Ishikawa (cell line): ENCODE measurements at regions not wholly inside any gene's neighbourhood (a gene's known extent, or its start where the extent isn't known, plus 50 kb on each side); places are given as distances from the start of the nearest gene placed in this dataset.

Source experiments
- CEBPB ChIP-seq: IDR thresholded peaks from 2 replicates; pipeline ENCODE4 v1.6.1; 2012
- CREB1 ChIP-seq: IDR thresholded peaks from 2 replicates; pipeline ENCODE4 v1.6.1; 2012; ENCODE audit warnings: low read depth
- EGR1 ChIP-seq: IDR thresholded peaks from 2 replicates; pipeline ENCODE4 v1.6.1; 2012
- EP300 ChIP-seq: IDR thresholded peaks from 2 replicates; pipeline ENCODE4 v1.6.1; 2012; ENCODE audit warnings: borderline replicate concordance
- FOXM1 ChIP-seq: IDR thresholded peaks from 2 replicates; pipeline ENCODE4 v1.6.1; 2012; ENCODE audit warnings: low read depth, borderline replicate concordance
- MAX ChIP-seq: IDR thresholded peaks from 2 replicates; pipeline ENCODE4 v1.6.1; 2012
- NFIC ChIP-seq: IDR thresholded peaks from 2 replicates; pipeline ENCODE4 v1.6.1; 2012
- RAD21 ChIP-seq: IDR thresholded peaks from 2 replicates; pipeline ENCODE4 v1.6.1; 2012; ENCODE audit warnings: low read depth
- REST ChIP-seq: IDR thresholded peaks from 2 replicates; pipeline ENCODE4 v1.6.1; 2012; ENCODE audit warnings: low read depth, mild to moderate bottlenecking
- TAF1 ChIP-seq: IDR thresholded peaks from 2 replicates; pipeline ENCODE4 v1.6.1; 2012; ENCODE audit warnings: low read depth, mild to moderate bottlenecking
- TCF12 ChIP-seq: IDR thresholded peaks from 2 replicates; pipeline ENCODE4 v1.6.1; 2012; ENCODE audit warnings: low read depth
- TEAD4 ChIP-seq: IDR thresholded peaks from 2 replicates; pipeline ENCODE4 v1.6.1; 2012
- USF1 ChIP-seq: IDR thresholded peaks from 2 replicates; pipeline ENCODE4 v1.6.1; 2012
- YY1 ChIP-seq: IDR thresholded peaks from 2 replicates; pipeline ENCODE4 v1.6.1; 2012; ENCODE audit warnings: low read depth
- ZBTB7A ChIP-seq: IDR thresholded peaks from 2 replicates; pipeline ENCODE4 v1.6.1; 2012; ENCODE audit warnings: low read depth

- TF ChIP-seq EGR1 (no peak), EP300 (no peak), REST (no peak), CEBPB (no peak), TCF12 (no peak)
Measured at GRCh38 chr2:234218266-234219045, 168.0 kb downstream of the SPP2 start.

DNA sequence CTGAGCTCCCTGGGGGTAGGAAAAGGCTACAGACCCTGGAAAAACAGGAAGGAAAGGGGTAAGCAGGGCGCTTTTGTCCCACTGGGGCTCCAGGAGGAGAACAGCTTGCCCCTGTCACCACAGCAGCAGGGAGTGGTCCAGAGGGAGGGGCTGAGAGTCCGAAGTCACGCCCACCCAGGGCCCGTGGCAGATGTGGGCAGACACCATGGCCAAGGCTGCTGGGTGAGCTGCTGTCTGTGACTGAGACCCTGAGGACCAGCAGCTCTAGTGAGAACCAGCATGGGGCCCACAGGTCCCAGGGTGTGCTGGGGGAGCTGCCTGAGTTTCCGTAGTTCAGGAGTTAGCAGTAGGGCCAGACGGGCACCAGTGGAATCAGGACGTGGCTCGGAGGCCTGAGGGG lies 162.0 kb downstream of the SPP2 start:
- TF ChIP-seq MAX = no peak
- no peak for TF ChIP-seq NFIC
- TF ChIP-seq CEBPB = no peak
- no peak for TF ChIP-seq YY1
- TF ChIP-seq TAF1 = no peak
- no peak for TF ChIP-seq USF1
- TF ChIP-seq EP300 = no peak
- no peak for TF ChIP-seq FOXM1
- TF ChIP-seq CREB1 = no peak
- no peak for TF ChIP-seq EGR1
- no peak for TF ChIP-seq ZBTB7A
- TF ChIP-seq RAD21 = no peak
- no peak for TF ChIP-seq TCF12
- TF ChIP-seq TEAD4 = no peak

DNA sequence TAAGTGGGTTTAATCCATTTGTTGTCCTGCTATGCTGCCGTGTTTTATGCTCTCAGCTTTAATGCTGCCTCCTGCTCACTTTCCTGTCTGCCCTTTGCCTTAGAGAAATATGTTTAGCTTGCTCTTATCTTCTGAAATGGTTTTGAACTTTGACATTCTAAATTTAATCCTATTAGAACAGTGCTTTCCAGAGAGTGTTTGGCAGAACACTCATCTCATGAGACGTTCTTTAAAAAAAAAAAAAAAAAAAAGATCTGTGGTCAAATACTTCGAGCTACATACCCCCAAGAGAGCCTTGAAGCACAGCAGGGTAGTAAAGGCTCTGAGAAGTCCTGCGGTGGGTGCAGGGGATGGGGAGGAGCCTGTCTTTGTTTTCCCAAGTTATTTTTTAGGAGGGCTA lies 161.3 kb downstream of the SPP2 start:
- TF ChIP-seq MAX = no peak
- TF ChIP-seq USF1 = no peak
- TF ChIP-seq NFIC = no peak
- no peak for TF ChIP-seq TAF1
- no peak for TF ChIP-seq EP300
- no peak for TF ChIP-seq REST
- no peak for TF ChIP-seq FOXM1
- no peak for TF ChIP-seq EGR1
- TF ChIP-seq CREB1 = no peak
- no peak for TF ChIP-seq CEBPB
- TF ChIP-seq RAD21 = no peak
- no peak for TF ChIP-seq ZBTB7A
- TF ChIP-seq TCF12 = no peak
- no peak for TF ChIP-seq TEAD4
- TF ChIP-seq YY1 = no peak

- no peak for TF ChIP-seq YY1
- TF ChIP-seq TAF1 = no peak
- no peak for TF ChIP-seq ZBTB7A
Measured at GRCh38 chr2:234206738-234207137, 156.2 kb downstream of the SPP2 start.

DNA sequence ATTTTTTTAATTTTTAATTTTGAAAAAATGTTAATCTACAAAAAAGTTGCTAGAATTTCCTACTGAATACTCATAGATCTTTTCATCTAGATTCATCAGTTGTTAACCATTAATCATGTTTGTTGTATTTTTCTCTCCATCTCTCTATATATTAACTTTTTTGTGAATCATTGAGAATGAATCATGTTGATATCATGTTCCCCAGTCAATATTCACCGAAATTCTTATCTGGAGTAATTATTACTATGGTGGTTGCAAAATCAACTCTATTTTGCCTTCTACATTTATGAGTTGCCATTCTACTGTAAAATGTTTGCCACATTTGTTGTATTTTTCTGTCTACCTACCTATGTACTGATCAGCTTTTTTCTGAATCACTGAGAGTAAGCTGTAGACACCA lies 154.0 kb downstream of the SPP2 start:
- no peak for TF ChIP-seq EP300
- TF ChIP-seq NFIC = no peak
- no peak for TF ChIP-seq REST
- no peak for TF ChIP-seq MAX
